Pancreas (tissue), 10 donors: ENCODE measurements at regions not wholly inside any gene's neighbourhood (a gene's known extent, or its start where the extent isn't known, plus 50 kb on each side); places are given as distances from the start of the nearest gene placed in this dataset.
A peak's percentile ranks its signal among the peaks of the same experiment; 100 is the strongest.

Experiments
- ATAC-seq, 4 donors: fragments of 200-7000 bp; cut with Tn5 transposase; one replicate each; pipeline versions ENCODE4 v1.8.0 to v1.9.1; 2020; ENCODE audit warnings: mild to moderate bottlenecking in 4 of 4, moderate library complexity in 4 of 4
- DNase-seq, 6 donors: peaks; one replicate each; pipeline ENCODE4 v3.0.0-alpha.2; 2020
- FAIRE-seq: peaks from 2 replicates; lab custom pipeline; 2012; peaks lifted over from hg19 to GRCh38; lab: Jason Lieb, UNC
- H3K27ac ChIP-seq, 4 donors: fragments of 200-600 bp; sonication (generic); 1 replicate in 3 of 4; 2 replicates in 1 of 4; pipeline versions ENCODE4 v1.5.0 to v1.8.0; 2020
- H3K27me3 ChIP-seq, 4 donors: fragments of 200-600 bp; one replicate each; pipeline ENCODE4 v1.8.0; 2021
- H3K36me3 ChIP-seq, 3 donors: fragments of 200-600 bp; sonication (generic) in 1 of 3; one replicate each; pipeline versions ENCODE4 v1.5.0 to v1.8.0; 2020 to 2021
- H3K4me1 ChIP-seq, 3 donors: fragments of 200-600 bp; one replicate each; pipeline ENCODE4 v1.8.0; 2021
- H3K4me3 ChIP-seq, 4 donors: fragments of 200-600 bp; sonication (generic) in 2 of 4; one replicate each; pipeline versions ENCODE4 v1.5.0 to v1.8.0; 2020 to 2021
- H3K9me3 ChIP-seq, 4 donors: fragments of 200-600 bp; one replicate each; pipeline ENCODE4 v1.8.0; 2021
- CTCF ChIP-seq, 4 donors: fragments of 200-600 bp; sonication (generic) in 3 of 4; IDR thresholded peaks; one replicate each; pipeline versions ENCODE4 v1.5.0 to v1.8.0; 2021; ENCODE audit warnings: antibody characterized with exemption in 4 of 4
- WGBS, 2 donors: extraction: QIAGEN DNeasy Blood & Tissue Kit; methylation state at CpG; one replicate each; pipeline ENCODE4 v1.1.7; 2013; 5-methylcytosine and 5-hydroxymethylcytosine counted together
- intact Hi-C, 3 donors: fragments of 100-400 bp; cut with DNase I; formaldehyde crosslinking; loops; one replicate each; pipeline versions ENCODE4 v1.11.1 to v1.14.2; 2022
- donor health status: healthy with polysubstance abuse.
- donor health status: DM: no; HTN: no; CAD: no; lungs with moderate emphysema.
- donor health status: DM: no; HTN: no; CAD: no.
- donor health status: control.
- donor health status: control.
- donor health status: Bipolar disorder and iron deficiency.
- donor health status: DM: yes; HTN: yes; CAD: no.
- donor health status: DM: no; HTN: no; CAD: no.
- donor health status: DM: no; HTN: no; CAD: no.
- donor health status: DM: yes; HTN: yes; CAD: no.

GRCh38 chr5:57549566-57549965 lies 67.0 kb upstream of the ACTBL2 start:
- FAIRE-seq = no peak
- no peak for DNase-seq
- Histone ChIP-seq H3K9me3 (no peaks in the 10 kb centered on the region), H3K27ac (no peak overlapping the region), H3K4me3 (no peak overlapping the region), H3K4me1 (no peaks in the 10 kb centered on the region), H3K27me3 (no peaks in the 10 kb centered on the region), H3K36me3 (no peaks in the 10 kb centered on the region)
- no peak for TF ChIP-seq CTCF (IDR thresholded peaks at IDR 0.05)
- no peak for ATAC-seq
- intact Hi-C loops = no loop called here

- no peaks in the 10 kb centered on the region for H3K9me3 ChIP-seq
- H3K4me1 ChIP-seq = no peaks in the 10 kb centered on the region
- ATAC-seq = no peak
- TF ChIP-seq CTCF (IDR thresholded peaks at IDR 0.05) = no peak
- intact Hi-C loops = no loop called here
- H3K27ac ChIP-seq = no peak overlapping the region
- no peak for FAIRE-seq
- H3K4me3 ChIP-seq = no peak overlapping the region
- WGBS, 2 donors = 86 to 90% methylated on average over 2 of the region's 2 CpGs
- DNase-seq = no peak
- no peaks in the 10 kb centered on the region for H3K36me3 ChIP-seq
- no peaks in the 10 kb centered on the region for H3K27me3 ChIP-seq
These were observed 58.2 kb upstream of the ACTBL2 start for GRCh38 chr5:57540823-57541222.

GRCh38 chr5:57539281-57539701 lies 56.7 kb upstream of the ACTBL2 start:
- 54 to 65% methylated on average over 3 of the region's 3 CpGs for WGBS, 2 donors
- Histone ChIP-seq H3K4me1 (no peaks in the 10 kb centered on the region), H3K9me3 (no peaks in the 10 kb centered on the region), H3K36me3 (no peaks in the 10 kb centered on the region), H3K27me3 (no peaks in the 10 kb centered on the region), H3K4me3 (no peak overlapping the region), H3K27ac (no peak overlapping the region)
- FAIRE-seq = no peak
- intact Hi-C loops = no loop called here
- no peak for DNase-seq
- no peak for TF ChIP-seq CTCF (IDR thresholded peaks at IDR 0.05)
- ATAC-seq = no peak

- intact Hi-C loops = no loop called here
- no peaks in the 10 kb centered on the region for H3K9me3 ChIP-seq
- H3K27ac ChIP-seq = no peak overlapping the region
- DNase-seq (no peak), FAIRE-seq (no peak), ATAC-seq (peak in 2 of 4 donors; percentile 18 to 37)
- H3K36me3 ChIP-seq = no peaks in the 10 kb centered on the region
- H3K27me3 ChIP-seq = no peaks in the 10 kb centered on the region
- no peak for TF ChIP-seq CTCF (IDR thresholded peaks at IDR 0.05)
- no peak overlapping the region for H3K4me3 ChIP-seq
- no peaks in the 10 kb centered on the region for H3K4me1 ChIP-seq
- 60 to 74% methylated on average over 7 of the region's 7 CpGs for WGBS, 2 donors
These were observed 55.8 kb upstream of the ACTBL2 start for GRCh38 chr5:57538341-57538955.

- H3K4me1 ChIP-seq = no peaks in the 10 kb centered on the region
- FAIRE-seq (no peak), ATAC-seq (no peak), DNase-seq (no peak)
- intact Hi-C loops = no loop called here
- no peaks in the 10 kb centered on the region for H3K27me3 ChIP-seq
- no peak for TF ChIP-seq CTCF (IDR thresholded peaks at IDR 0.05)
- H3K4me3 ChIP-seq = no peak overlapping the region
- WGBS, 2 donors = 78 to 85% methylated on average over 2 of the region's 2 CpGs
- no peaks in the 10 kb centered on the region for H3K36me3 ChIP-seq
- no peaks in the 10 kb centered on the region for H3K9me3 ChIP-seq
- H3K27ac ChIP-seq = no peak overlapping the region
These were observed 55.2 kb upstream of the ACTBL2 start for GRCh38 chr5:57537811-57538210.
